Immature natural killer cell (primary cell): ENCODE measurements at regions not wholly inside any gene's neighbourhood (a gene's known extent, or its start where the extent isn't known, plus 50 kb on each side); places are given as distances from the start of the nearest gene placed in this dataset.

Experiments used
- DNase-seq, 3 donors: peaks; one replicate each; pipeline ENCODE4 v3.0.0; 2022; ENCODE audit warnings: mixed read lengths in 1 of 3
- H3K27ac Mint-ChIP-seq, 6 donors: one replicate each; pipeline ENCODE4 v1.8.0; 2020; ENCODE audit warnings: mixed read lengths in 6 of 6, mild to moderate bottlenecking in 5 of 6, inconsistent platforms in 4 of 6, moderate library complexity in 3 of 6
- H3K27me3 Mint-ChIP-seq, 3 donors: one replicate each; pipeline ENCODE4 v1.8.0; 2020 to 2021; ENCODE audit warnings: low read depth in 3 of 3, mild to moderate bottlenecking in 3 of 3, mixed read lengths in 3 of 3, moderate library complexity in 3 of 3, inconsistent platforms in 1 of 3
- H3K36me3 Mint-ChIP-seq, 3 donors: one replicate each; pipeline ENCODE4 v1.8.0; 2020; ENCODE audit warnings: mixed read lengths in 3 of 3, inconsistent platforms in 2 of 3, mild to moderate bottlenecking in 2 of 3
- H3K4me1 Mint-ChIP-seq, 2 donors: one replicate each; pipeline ENCODE4 v1.8.0; 2020; ENCODE audit warnings: inconsistent platforms in 2 of 2, mild to moderate bottlenecking in 2 of 2, mixed read lengths in 2 of 2, moderate library complexity in 1 of 2
- H3K4me3 Mint-ChIP-seq, 5 donors: one replicate each; pipeline ENCODE4 v1.8.0; 2020; ENCODE audit warnings: mild to moderate bottlenecking in 5 of 5, mixed read lengths in 5 of 5, inconsistent platforms in 3 of 5, moderate library complexity in 3 of 5
- H3K9me3 Mint-ChIP-seq, 6 donors: one replicate each; pipeline ENCODE4 v1.8.0; 2020; ENCODE audit warnings: mild to moderate bottlenecking in 6 of 6, mixed read lengths in 6 of 6, inconsistent platforms in 4 of 6, moderate library complexity in 3 of 6

DNA sequence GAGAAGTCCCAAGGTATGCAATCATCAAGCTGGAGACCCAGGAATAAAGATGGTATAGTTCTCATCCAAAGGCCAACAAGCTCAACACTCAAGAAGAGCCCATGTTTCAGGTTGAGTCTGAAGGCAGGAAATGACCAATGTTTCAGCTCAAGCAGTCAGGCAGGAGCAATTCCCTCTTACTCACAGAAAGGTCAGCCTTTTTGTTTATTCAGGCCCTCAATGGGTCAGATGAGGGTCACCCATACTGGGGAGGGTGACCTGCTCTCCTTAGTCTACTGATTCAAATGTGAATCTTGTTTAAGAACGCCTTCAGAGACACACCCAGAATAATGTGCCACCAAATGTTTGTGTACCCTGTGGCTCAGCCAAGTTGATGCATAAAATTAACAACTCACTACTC is 262.4 kb downstream of the USP25 start:
- H3K36me3 Mint-ChIP-seq, result no peaks in the 10 kb centered on the region
- H3K4me1 Mint-ChIP-seq, result no peaks in the 10 kb centered on the region
- H3K27me3 Mint-ChIP-seq, result peaks cover 0 to 3% (median 0%) of the 10 kb centered on the region in 3 donors
- DNase-seq, result no peak
- H3K9me3 Mint-ChIP-seq, result peaks cover 0 to 4% (median 1%) of the 10 kb centered on the region in 6 donors
- H3K4me3 Mint-ChIP-seq, result no peak overlapping the region
- H3K27ac Mint-ChIP-seq, result no peak overlapping the region

DNA sequence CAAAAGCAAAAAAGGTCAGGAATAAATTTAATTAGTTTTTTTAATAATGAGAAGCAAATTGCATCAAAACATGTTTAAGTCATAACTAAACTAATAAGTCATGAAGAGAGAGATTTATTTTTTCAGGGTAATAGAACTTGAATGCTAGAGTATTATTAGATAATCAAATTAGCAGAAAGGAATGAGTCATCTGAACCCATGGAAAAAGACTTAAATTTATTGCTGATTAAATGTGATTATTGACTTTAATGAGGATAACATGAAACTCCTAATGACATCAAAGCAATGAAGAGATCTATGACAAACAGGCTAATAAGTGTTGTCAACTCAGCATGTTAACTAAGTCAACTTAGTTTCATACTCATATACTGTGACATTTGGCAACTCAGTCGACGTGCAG is 264.2 kb downstream of the USP25 start:
- Mint-ChIP-seq H3K4me1 (no peaks in the 10 kb centered on the region), H3K36me3 (no peaks in the 10 kb centered on the region), H3K27ac (no peak overlapping the region), H3K27me3 (peaks cover 0 to 3% (median 0%) of the 10 kb centered on the region in 3 donors), H3K4me3 (no peak overlapping the region), H3K9me3 (peaks cover 0 to 4% (median 1%) of the 10 kb centered on the region in 6 donors)
- no peak for DNase-seq

DNA sequence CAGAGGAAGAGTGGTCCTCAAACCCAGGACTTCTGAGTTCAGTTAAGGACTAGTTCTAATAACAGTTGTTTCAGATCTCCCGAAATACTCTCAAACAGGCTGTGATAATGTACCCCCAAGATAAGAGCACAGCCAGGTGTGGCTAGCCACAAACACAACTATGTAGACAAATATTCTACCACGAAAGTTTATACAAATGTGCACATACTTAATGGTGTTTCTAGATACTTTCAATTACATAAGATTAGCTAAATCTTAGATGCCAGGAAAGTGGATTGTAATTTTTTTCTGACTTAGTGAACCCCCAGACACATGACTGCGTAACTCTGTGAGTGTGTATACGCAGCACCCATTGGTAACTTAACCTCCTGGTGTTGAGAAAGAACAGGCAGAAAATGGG is 270.0 kb downstream of the USP25 start:
- no peak overlapping the region for H3K4me3 Mint-ChIP-seq
- H3K9me3 Mint-ChIP-seq, result peaks cover 0 to 4% (median 0%) of the 10 kb centered on the region in 6 donors
- H3K27ac Mint-ChIP-seq, result no peak overlapping the region
- H3K27me3 Mint-ChIP-seq, result peaks cover 0 to 5% (median 0%) of the 10 kb centered on the region in 3 donors
- no peaks in the 10 kb centered on the region for H3K36me3 Mint-ChIP-seq
- no peak for DNase-seq
- H3K4me1 Mint-ChIP-seq, result no peaks in the 10 kb centered on the region

DNA sequence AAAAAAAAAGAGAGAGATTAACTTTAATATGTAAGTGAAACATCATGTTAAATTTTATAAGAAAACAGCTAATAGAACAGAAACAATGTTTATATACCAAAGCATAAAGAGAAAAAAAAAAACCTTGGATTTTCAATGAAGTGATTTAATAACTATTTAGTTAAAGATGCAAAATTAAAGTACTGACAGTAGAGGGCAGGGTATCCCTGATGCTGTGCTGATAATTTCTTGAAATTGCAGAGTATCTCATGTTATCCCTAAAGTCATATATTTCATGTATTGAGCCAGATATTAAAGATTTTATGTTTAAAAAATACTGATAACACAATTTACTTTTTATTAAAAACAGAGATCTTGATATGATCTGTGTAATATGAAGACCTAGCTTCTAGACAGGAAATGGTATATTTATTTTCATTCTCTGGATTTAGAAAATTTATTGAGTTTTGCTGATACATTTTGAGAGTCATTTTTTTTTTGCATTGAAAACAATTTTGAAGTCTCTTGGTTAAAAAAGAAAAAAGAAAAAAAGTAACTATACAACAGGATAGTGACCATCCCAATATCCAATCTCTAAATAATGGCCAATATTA is 273.2 kb downstream of the USP25 start:
- Mint-ChIP-seq H3K9me3 (peaks cover 0 to 2% (median 0%) of the 10 kb centered on the region in 6 donors), H3K36me3 (no peaks in the 10 kb centered on the region), H3K27me3 (peaks cover 0 to 7% (median 0%) of the 10 kb centered on the region in 3 donors), H3K4me3 (no peak overlapping the region), H3K4me1 (no peaks in the 10 kb centered on the region), H3K27ac (no peak overlapping the region)
- no peak for DNase-seq

DNA sequence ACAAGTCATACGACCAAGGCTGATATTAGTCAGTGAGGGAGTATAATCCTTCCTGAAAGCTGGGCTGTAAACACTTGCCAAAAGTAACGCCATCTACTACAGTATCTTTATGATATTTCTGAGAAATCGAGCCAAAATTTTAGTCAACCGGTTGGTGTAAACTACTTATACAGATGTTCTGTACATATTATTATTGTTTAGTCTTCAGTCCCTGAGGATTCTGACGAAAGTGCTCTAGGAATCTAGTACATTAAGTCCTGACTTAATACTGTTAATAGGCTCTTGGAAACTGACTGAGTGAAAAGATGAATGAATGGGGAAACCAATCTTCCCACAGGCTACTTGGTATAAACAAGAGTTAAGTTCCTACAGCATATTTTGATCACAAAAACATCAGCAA is 274.3 kb downstream of the USP25 start:
- Mint-ChIP-seq H3K4me3 (no peak overlapping the region), H3K27me3 (peaks cover 0 to 7% (median 0%) of the 10 kb centered on the region in 3 donors), H3K27ac (no peak overlapping the region), H3K9me3 (peaks cover 0 to 2% (median 0%) of the 10 kb centered on the region in 6 donors), H3K4me1 (no peaks in the 10 kb centered on the region), H3K36me3 (no peaks in the 10 kb centered on the region)
- DNase-seq, result no peak

DNA sequence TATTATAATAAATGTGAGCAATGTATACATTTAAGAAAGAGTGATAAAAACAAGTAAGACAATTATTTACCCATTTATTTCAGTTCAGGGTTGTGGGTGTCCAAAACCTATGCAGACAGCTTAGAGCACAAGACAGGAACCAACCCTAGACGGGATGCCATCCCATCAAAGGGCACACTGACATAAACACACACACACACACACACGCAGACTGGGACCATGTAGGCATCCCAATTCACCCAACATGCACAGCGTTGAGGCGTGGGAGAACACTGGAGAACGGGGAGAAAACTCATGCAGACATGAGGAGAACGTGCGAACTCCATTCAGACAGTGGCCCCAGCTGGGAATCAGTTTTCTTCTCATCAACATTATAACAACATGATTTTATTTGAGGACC is 274.7 kb downstream of the USP25 start:
- no peak for DNase-seq
- Mint-ChIP-seq H3K4me1 (no peaks in the 10 kb centered on the region), H3K36me3 (no peaks in the 10 kb centered on the region), H3K27ac (peak overlapping the region in 1 of 6 donors; percentile 14), H3K4me3 (no peak overlapping the region), H3K9me3 (peaks cover 0 to 2% (median 0%) of the 10 kb centered on the region in 6 donors), H3K27me3 (peaks cover 0 to 7% (median 0%) of the 10 kb centered on the region in 3 donors)

DNA sequence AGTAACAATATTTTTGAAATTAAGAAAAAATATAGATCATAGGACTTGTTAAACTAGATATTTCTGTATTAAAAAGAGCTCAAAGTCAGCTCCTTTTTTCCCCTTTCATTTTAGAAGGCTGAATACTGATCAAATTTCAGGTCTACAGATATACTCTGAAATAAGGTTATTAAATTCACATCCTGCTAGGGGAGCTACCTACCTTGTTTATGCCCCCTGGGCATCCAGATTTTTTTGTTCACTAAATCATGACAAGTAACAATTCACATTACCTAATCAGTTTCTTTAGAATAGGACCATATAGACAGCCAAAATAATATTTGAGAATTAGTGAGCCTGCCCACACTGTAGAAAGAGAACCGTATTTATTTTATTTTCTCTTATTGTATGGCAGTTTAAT is 276.2 kb downstream of the USP25 start:
- Mint-ChIP-seq H3K36me3 (no peaks in the 10 kb centered on the region), H3K4me1 (no peaks in the 10 kb centered on the region), H3K9me3 (peaks cover 0 to 6% (median 0%) of the 10 kb centered on the region in 6 donors), H3K27ac (no peak overlapping the region), H3K27me3 (peaks cover 0 to 7% (median 0%) of the 10 kb centered on the region in 3 donors), H3K4me3 (no peak overlapping the region)
- DNase-seq, result no peak

DNA sequence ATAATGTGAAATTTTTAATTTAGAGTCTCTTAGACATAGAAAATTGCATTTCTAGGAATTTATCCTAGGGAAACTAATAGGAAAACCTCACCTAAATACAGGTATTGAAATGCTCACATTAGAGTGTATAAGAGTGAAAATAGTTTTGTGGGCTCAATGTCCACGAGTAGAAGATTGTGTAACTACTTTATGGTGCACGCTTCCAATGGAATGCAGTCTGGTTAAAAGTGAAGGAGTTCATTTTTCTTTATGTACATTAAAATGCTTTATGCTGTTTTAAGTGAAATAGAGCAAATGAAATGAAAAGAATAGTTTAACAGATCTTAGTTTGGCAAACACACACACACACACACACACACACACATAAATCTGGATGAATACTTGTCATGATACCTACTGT is 278.2 kb downstream of the USP25 start:
- Mint-ChIP-seq H3K27me3 (peaks cover 0 to 5% (median 0%) of the 10 kb centered on the region in 3 donors), H3K4me3 (no peak overlapping the region), H3K36me3 (no peaks in the 10 kb centered on the region)

DNA sequence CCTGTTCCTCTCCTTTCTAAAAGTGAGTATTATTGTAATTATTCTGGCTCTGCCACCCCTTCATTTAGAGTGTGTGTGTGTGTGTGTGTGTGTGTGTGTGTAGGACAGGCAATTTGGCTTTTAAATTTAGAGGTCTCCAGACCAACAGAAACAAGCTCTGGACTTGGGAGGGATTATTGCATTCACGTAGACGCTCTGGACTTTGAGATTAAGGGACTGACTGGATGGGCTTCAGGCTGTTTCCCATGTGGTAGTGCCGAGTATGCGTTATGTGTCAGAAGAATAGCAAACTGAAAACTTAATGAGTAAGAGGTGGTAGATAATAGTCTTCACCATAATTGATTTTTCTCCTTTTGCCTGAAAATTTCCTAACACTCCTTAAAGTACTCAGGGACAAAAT is 281.9 kb downstream of the USP25 start:
- Mint-ChIP-seq H3K4me1 (no peaks in the 10 kb centered on the region), H3K36me3 (no peaks in the 10 kb centered on the region), H3K9me3 (peaks cover 0 to 8% (median 1%) of the 10 kb centered on the region in 6 donors), H3K27ac (no peak overlapping the region), H3K27me3 (peaks cover 0 to under 1% (median 0%) of the 10 kb centered on the region in 3 donors), H3K4me3 (no peak overlapping the region)
- DNase-seq, result no peak

More for the DNA sequence above, 278.2 kb downstream of the USP25 start:
- Mint-ChIP-seq H3K4me1 (no peaks in the 10 kb centered on the region), H3K27ac (no peak overlapping the region), H3K9me3 (peaks cover 0 to 5% (median 0%) of the 10 kb centered on the region in 6 donors)
- no peak for DNase-seq

DNA sequence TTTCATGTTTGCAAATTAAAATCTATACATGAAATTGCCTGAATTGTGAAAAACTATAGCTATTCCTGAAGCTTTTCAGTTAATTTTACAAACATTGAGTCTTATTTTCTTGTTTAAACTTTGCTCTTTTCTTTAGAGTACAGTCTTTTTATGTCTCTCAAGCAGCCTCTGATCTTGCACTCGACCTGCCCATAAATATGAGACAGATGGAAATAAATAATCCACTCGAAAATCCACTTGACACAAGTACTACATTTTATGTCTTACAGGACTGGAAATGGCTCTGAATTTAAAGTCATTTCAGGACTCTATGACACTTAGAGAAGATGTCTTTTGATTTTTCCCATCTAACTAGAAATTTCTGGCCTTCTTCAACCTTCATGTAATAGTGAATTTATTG is 283.8 kb downstream of the USP25 start:
- H3K36me3 Mint-ChIP-seq, result no peaks in the 10 kb centered on the region
- H3K9me3 Mint-ChIP-seq, result peaks cover 0 to 8% (median 2%) of the 10 kb centered on the region in 6 donors
- H3K27ac Mint-ChIP-seq, result no peak overlapping the region
- H3K4me1 Mint-ChIP-seq, result no peaks in the 10 kb centered on the region
- no peaks in the 10 kb centered on the region for H3K27me3 Mint-ChIP-seq
- no peak overlapping the region for H3K4me3 Mint-ChIP-seq
- no peak for DNase-seq

DNA sequence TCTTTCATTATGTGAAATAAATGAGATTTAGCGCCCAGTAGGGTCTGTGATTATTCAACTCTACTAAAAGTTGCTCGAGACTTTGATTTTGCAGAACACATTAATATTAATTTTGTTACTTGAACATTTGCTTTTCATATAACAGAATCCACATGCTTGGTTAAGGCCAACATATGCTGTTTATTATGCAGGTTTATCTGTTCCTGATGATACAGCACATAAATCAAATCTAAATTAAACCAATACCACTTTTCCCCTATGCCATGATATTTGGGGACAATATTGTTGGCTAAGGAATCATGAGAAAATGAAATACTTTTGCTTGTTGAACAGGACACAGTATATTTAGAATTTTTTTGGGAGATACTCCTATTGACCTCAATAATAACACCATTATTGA is 291.1 kb downstream of the USP25 start:
- no peak overlapping the region for H3K27ac Mint-ChIP-seq
- no peaks in the 10 kb centered on the region for H3K4me1 Mint-ChIP-seq
- no peak for DNase-seq
- no peak overlapping the region for H3K4me3 Mint-ChIP-seq
- H3K27me3 Mint-ChIP-seq, result peaks cover 0 to 4% (median 3%) of the 10 kb centered on the region in 3 donors
- no peaks in the 10 kb centered on the region for H3K36me3 Mint-ChIP-seq
- peaks cover 0 to 9% (median 4%) of the 10 kb centered on the region in 6 donors for H3K9me3 Mint-ChIP-seq

DNA sequence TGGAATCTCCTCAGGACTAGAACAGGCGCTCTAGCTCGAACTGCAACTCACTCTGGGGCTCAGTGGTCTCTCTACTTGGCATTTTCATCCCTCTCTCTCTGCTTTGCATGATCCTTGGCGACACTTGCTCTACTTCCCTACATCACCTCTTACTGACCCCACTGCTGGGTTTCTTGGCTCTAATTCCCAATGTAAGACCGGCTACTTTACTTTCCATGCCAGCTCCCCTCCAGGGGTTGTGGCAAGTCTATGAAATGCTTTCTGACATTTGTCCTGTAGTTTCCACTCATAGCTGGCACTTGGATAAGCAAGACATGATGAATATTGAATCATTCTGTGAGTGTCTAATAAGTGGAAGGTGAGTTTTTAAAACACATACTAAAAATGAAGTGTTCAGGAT is 292.3 kb downstream of the USP25 start:
- Mint-ChIP-seq H3K9me3 (peaks cover 0 to 6% (median 4%) of the 10 kb centered on the region in 6 donors), H3K4me3 (no peak overlapping the region), H3K4me1 (no peaks in the 10 kb centered on the region), H3K27ac (no peak overlapping the region), H3K27me3 (peaks cover 0 to 4% (median 3%) of the 10 kb centered on the region in 3 donors), H3K36me3 (peaks cover 0 to 2% (median 0%) of the 10 kb centered on the region in 3 donors)
- DNase-seq, result no peak

DNA sequence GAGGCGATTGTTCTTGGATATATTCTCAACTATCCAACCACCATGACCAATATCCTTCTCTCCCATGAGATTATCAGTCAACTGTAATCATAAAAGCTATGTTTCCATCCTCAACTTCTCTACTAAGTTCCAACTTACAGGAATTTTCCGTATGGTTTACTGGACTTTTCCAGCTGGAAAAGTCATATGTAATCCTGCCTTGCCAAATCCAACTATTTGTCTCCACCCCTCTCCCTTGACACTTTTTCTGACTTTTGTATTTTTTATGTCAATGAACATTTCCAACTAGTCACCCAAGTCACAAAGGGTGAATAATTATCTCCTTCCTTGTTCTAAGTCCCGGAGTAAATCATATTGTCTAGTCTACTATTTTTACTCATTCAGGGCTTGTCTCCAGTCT is 293.1 kb downstream of the USP25 start:
- no peaks in the 10 kb centered on the region for H3K4me1 Mint-ChIP-seq
- DNase-seq, result no peak
- peaks cover 0 to 6% (median 4%) of the 10 kb centered on the region in 6 donors for H3K9me3 Mint-ChIP-seq
- no peak overlapping the region for H3K27ac Mint-ChIP-seq
- no peak overlapping the region for H3K4me3 Mint-ChIP-seq
- H3K36me3 Mint-ChIP-seq, result peaks cover 0 to 2% (median 0%) of the 10 kb centered on the region in 3 donors
- peaks cover 0 to 4% (median 3%) of the 10 kb centered on the region in 3 donors for H3K27me3 Mint-ChIP-seq

DNA sequence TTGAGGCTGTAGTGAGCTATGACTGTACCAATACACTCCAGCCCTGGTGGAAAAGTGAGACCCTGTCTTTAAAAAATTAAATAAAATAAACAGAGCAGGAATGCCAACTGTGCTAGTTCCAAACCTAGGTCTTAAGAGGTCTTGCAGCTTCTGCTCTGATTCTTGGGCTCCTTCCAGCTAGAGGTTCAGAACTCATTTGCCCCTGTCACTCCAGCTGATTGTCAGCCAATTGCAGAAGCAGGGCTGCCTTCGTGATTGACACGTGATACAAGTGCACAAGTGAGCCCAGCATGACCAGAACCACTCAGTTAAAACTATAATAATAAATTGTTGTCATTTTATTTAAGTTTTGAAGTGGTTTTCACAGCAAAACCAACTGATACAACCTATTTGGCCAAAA is 298.4 kb downstream of the USP25 start:
- Mint-ChIP-seq H3K27me3 (peaks cover 0 to under 1% (median 0%) of the 10 kb centered on the region in 3 donors), H3K4me1 (no peaks in the 10 kb centered on the region), H3K9me3 (peaks cover 0 to 6% (median 0%) of the 10 kb centered on the region in 6 donors), H3K27ac (no peak overlapping the region), H3K4me3 (no peak overlapping the region), H3K36me3 (peaks cover 0 to 2% (median 0%) of the 10 kb centered on the region in 3 donors)
- no peak for DNase-seq

DNA sequence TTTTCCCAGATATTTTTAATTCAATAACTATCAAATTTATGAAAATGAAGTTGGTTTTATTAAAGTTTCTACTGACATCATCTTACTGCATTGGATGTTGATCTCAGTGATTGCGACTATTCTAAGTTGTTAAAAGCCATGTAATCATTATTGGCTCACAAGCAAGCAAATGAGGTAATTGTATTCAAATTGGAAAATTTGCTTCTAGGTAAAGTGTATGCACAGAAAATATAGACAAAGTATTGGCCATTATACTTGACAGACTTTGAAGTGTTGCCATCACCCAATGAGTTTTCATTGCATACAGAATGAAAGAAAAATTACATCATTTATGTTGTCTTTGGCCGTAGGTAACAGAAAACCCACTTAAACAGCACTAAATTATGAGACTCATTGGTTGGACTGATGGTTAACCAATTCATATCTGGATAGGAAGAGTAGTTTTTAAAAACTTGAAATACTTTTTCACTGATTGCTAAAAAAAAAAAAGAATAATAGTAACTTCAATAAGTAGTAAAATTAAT is 299.2 kb downstream of the USP25 start:
- Mint-ChIP-seq H3K9me3 (peaks cover 0 to 6% (median 0%) of the 10 kb centered on the region in 6 donors), H3K36me3 (peaks cover 0 to 2% (median 0%) of the 10 kb centered on the region in 3 donors), H3K4me3 (no peak overlapping the region), H3K27me3 (no peaks in the 10 kb centered on the region), H3K27ac (no peak overlapping the region), H3K4me1 (no peaks in the 10 kb centered on the region)
- DNase-seq, result no peak
